ENCODE measurements at regions not wholly inside any gene's neighbourhood (a gene's known extent, or its start where the extent isn't known, plus 50 kb on each side); places are given as distances from the start of the nearest gene placed in this dataset.

GRCh38 chr12:131372171-131372475, 338.8 kb upstream of the SFSWAP start:
- no peak for TF ChIP-seq CTCF (IDR thresholded peaks at IDR 0.05; ENCODE audit: control extremely low read depth, extremely low read depth, low read depth, missing control alignments)
- POLR2A ChIA-PET, result no interaction called here
- DNase-seq (ENCODE audit: extremely low spot score), result no peak
- CTCF ChIA-PET, result no interaction called here

- no peak for DNase-seq (ENCODE audit: extremely low spot score)
- POLR2A ChIA-PET, result no interaction called here
- CTCF ChIA-PET, result no interaction called here
- no peak for TF ChIP-seq CTCF (IDR thresholded peaks at IDR 0.05; ENCODE audit: control extremely low read depth, extremely low read depth, low read depth, missing control alignments)
These were observed 338.1 kb upstream of the SFSWAP start for GRCh38 chr12:131372706-131373195.

- ChIA-PET CTCF (no interaction called here), POLR2A (no interaction called here)
- TF ChIP-seq CTCF (IDR thresholded peaks at IDR 0.05; ENCODE audit: control extremely low read depth, extremely low read depth, low read depth, missing control alignments), result no peak
- DNase-seq (ENCODE audit: extremely low spot score), result no peak
These were observed 335.5 kb upstream of the SFSWAP start for GRCh38 chr12:131375261-131375971.

- ChIA-PET CTCF (no interaction called here), POLR2A (no interaction called here)
- no peak for TF ChIP-seq CTCF (IDR thresholded peaks at IDR 0.05; ENCODE audit: control extremely low read depth, extremely low read depth, low read depth, missing control alignments)
- no peak for DNase-seq (ENCODE audit: extremely low spot score)
These were observed 334.9 kb upstream of the SFSWAP start for GRCh38 chr12:131375972-131376345.

- CTCF ChIA-PET, result no interaction called here
- TF ChIP-seq CTCF (IDR thresholded peaks at IDR 0.05; ENCODE audit: control extremely low read depth, extremely low read depth, low read depth, missing control alignments), result no peak
- DNase-seq (ENCODE audit: extremely low spot score), result no peak
- POLR2A ChIA-PET, result no interaction called here
These were observed 332.6 kb upstream of the SFSWAP start for GRCh38 chr12:131378176-131378842.

GRCh38 chr12:131378861-131379665, 331.8 kb upstream of the SFSWAP start:
- ChIA-PET CTCF (no interaction called here), POLR2A (no interaction called here)
- DNase-seq (ENCODE audit: extremely low spot score), result no peak
- TF ChIP-seq CTCF (IDR thresholded peaks at IDR 0.05; ENCODE audit: control extremely low read depth, extremely low read depth, low read depth, missing control alignments), result no peak

Measured in GM10248 (cell line).